HL-60 (cell line): ENCODE measurements at regions not wholly inside any gene's neighbourhood (a gene's known extent, or its start where the extent isn't known, plus 50 kb on each side); places are given as distances from the start of the nearest gene placed in this dataset.

Experiments
- CTCF ChIP-seq: IDR thresholded peaks from one replicate; pipeline ENCODE4 v1.5.1; 2011; ENCODE audit warnings: low read length, control low read depth, inconsistent platforms; ENCODE audit not compliant: insufficient read depth
- GABPA ChIP-seq: IDR thresholded peaks from 2 replicates; pipeline ENCODE4 v1.6.1; 2012; ENCODE audit warnings: low read depth
- TF ChIP-seq, protein P1 (sequence below): IDR thresholded peaks from 2 replicates; pipeline ENCODE4 v1.6.1; 2012; ENCODE audit warnings: low read depth; ENCODE audit not compliant: insufficient replicate concordance

DNA sequence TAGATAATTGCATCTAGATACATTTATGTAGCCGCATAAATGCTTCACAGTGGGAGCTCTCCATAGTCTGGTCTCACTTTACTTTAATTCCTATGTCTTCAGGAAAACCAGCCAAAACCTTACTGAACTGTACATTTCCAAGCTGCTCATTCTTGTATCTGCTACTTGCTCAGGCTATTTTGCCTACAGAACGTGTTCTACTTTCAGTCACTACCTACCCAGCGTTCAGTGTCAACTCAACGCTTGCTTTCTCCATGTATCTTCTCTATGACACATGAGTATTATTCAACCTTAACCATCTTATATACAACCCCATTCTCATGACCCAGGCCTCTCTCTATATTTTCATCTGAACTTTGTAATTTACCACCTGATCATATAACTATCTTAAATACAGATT is 101.9 kb downstream of the KLF12 start:
- TF ChIP-seq GABPA = no peak
- TF ChIP-seq, protein P1, sequence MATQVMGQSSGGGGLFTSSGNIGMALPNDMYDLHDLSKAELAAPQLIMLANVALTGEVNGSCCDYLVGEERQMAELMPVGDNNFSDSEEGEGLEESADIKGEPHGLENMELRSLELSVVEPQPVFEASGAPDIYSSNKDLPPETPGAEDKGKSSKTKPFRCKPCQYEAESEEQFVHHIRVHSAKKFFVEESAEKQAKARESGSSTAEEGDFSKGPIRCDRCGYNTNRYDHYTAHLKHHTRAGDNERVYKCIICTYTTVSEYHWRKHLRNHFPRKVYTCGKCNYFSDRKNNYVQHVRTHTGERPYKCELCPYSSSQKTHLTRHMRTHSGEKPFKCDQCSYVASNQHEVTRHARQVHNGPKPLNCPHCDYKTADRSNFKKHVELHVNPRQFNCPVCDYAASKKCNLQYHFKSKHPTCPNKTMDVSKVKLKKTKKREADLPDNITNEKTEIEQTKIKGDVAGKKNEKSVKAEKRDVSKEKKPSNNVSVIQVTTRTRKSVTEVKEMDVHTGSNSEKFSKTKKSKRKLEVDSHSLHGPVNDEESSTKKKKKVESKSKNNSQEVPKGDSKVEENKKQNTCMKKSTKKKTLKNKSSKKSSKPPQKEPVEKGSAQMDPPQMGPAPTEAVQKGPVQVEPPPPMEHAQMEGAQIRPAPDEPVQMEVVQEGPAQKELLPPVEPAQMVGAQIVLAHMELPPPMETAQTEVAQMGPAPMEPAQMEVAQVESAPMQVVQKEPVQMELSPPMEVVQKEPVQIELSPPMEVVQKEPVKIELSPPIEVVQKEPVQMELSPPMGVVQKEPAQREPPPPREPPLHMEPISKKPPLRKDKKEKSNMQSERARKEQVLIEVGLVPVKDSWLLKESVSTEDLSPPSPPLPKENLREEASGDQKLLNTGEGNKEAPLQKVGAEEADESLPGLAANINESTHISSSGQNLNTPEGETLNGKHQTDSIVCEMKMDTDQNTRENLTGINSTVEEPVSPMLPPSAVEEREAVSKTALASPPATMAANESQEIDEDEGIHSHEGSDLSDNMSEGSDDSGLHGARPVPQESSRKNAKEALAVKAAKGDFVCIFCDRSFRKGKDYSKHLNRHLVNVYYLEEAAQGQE = no peak
- no peak for TF ChIP-seq CTCF
